HCT116 (cell line): ENCODE measurements at regions not wholly inside any gene's neighbourhood (a gene's known extent, or its start where the extent isn't known, plus 50 kb on each side); places are given as distances from the start of the nearest gene placed in this dataset.

Experiments
- ATAC-seq: fragments of 200-7000 bp; cut with Tn5 transposase; 2 replicates; pipeline ENCODE4 v1.9.1; 2020; ENCODE audit warnings: mild to moderate bottlenecking, moderate library complexity
- BruUV-seq: library from RNA; stranded (reverse); fragments of 400-500 nt; replicated peaks from 2 replicates; lab custom pipeline; 2021; lab: Mats Ljungman, UMichigan
- CTCF ChIA-PET: fragments of 300-600 bp; sonication (Branson Sonifier 250); formaldehyde crosslinking; loops from one replicate; lab custom pipeline; 2021; ENCODE audit warnings: antibody characterized with exemption; lab: Charles Lee
- POLR2A ChIA-PET: fragments of 300-600, 350-600 bp; sonication (Branson Sonifier 250); formaldehyde crosslinking; loops from one replicate; lab custom pipeline; 2021; ENCODE audit warnings: antibody characterized with exemption; lab: Charles Lee
- RAD21 ChIA-PET, 2 experiments: fragments of 300-600 bp; sonication (Branson Sonifier 250); formaldehyde crosslinking; loops; one replicate each; lab custom pipeline; 2023; ENCODE audit warnings: low total read pairs in 2 of 2; ENCODE audit not compliant: uncharacterized antibody in 2 of 2, unreplicated experiment in 2 of 2, low non-redundant PET in 1 of 2; lab: Charles Lee
- DNase-seq: peaks from one replicate; pipeline ENCODE4 v3.0.0-alpha.2; 2010; ENCODE audit warnings: low read depth, low spot score
- H2AFZ ChIP-seq: fragments of 200-600 bp; shearing (Covaris generic), sonication (generic); 2 replicates; pipeline ENCODE4 v1.6.1; 2017; ENCODE audit warnings: low read depth, mixed run types, mixed read lengths, antibody characterized with exemption, low read length; ENCODE audit not compliant: poor library complexity, severe bottlenecking
- H3K27ac ChIP-seq: 2 replicates; pipeline ENCODE4 v1.5.1; 2012; ENCODE audit warnings: low read depth, low read length
- H3K27me3 ChIP-seq: fragments of 200-600 bp; sonication (generic); 2 replicates; pipeline ENCODE4 v1.6.1; 2016; ENCODE audit warnings: mixed run types, low read length, mixed read lengths; ENCODE audit not compliant: insufficient read depth
- H3K36me3 ChIP-seq, 2 experiments: fragments of 200-500 bp in 1 of 2; fragments of 200-600 bp in 1 of 2; sonication (Bioruptor generic) in 1 of 2; sonication (generic) in 1 of 2; 2 replicates each; pipeline versions ENCODE4 v1.5.1 to v1.6.1; 2014 to 2016; ENCODE audit warnings: low read length in 2 of 2, inconsistent platforms in 1 of 2, mixed read lengths in 1 of 2, mixed run types in 1 of 2; ENCODE audit not compliant: insufficient read depth in 2 of 2, control insufficient read depth in 1 of 2
- H3K4me1 ChIP-seq, 2 experiments: fragments of 200-600 bp in 1 of 2; sonication (generic) in 1 of 2; 2 replicates each; pipeline versions ENCODE4 v1.5.1 to v1.6.1; 2012 to 2017; ENCODE audit warnings: low read length in 2 of 2, inconsistent platforms in 1 of 2, mild to moderate bottlenecking in 1 of 2, mixed read lengths in 1 of 2, mixed run types in 1 of 2, moderate library complexity in 1 of 2; ENCODE audit not compliant: insufficient read depth in 2 of 2, control insufficient read depth in 1 of 2
- H3K4me2 ChIP-seq: fragments of 200-600 bp; sonication (generic); 2 replicates; pipeline ENCODE4 v1.6.1; 2017; ENCODE audit warnings: mixed run types, low read length, mixed read lengths
- H3K4me3 ChIP-seq, 2 experiments: fragments of 200-600 bp in 1 of 2; sonication (generic) in 1 of 2; replicated peaks in 1 of 2; 2 replicates each; pipeline ENCODE4 v1.5.1; 2011 to 2016; ENCODE audit warnings: low read length in 2 of 2, control low read depth in 1 of 2, low read depth in 1 of 2, mild to moderate bottlenecking in 1 of 2, mixed read lengths in 1 of 2, mixed run types in 1 of 2
- H3K79me2 ChIP-seq: fragments of 200-600 bp; sonication (generic); 2 replicates; pipeline ENCODE4 v1.6.1; 2017; ENCODE audit warnings: mild to moderate bottlenecking, mixed run types, low read length, moderate library complexity, mixed read lengths; ENCODE audit not compliant: insufficient read depth
- H3K9ac ChIP-seq: fragments of 200-600 bp; sonication (generic); 2 replicates; pipeline ENCODE4 v1.6.1; 2016; ENCODE audit warnings: low read length, mixed read lengths
- H3K9me2 ChIP-seq: fragments of 200-600 bp; sonication (generic), shearing (Covaris generic); 2 replicates; pipeline ENCODE4 v1.6.1; 2017; ENCODE audit warnings: mixed run types, mild to moderate bottlenecking, moderate library complexity; ENCODE audit not compliant: insufficient read depth
- H3K9me3 ChIP-seq, 2 experiments: fragments of 200-500 bp in 1 of 2; fragments of 200-600 bp in 1 of 2; sonication (Bioruptor generic) in 1 of 2; sonication (generic) in 1 of 2; 2 replicates each; pipeline ENCODE4 v1.6.1; 2014 to 2017; ENCODE audit warnings: low read length in 2 of 2, mixed read lengths in 2 of 2, inconsistent platforms in 1 of 2, low read depth in 1 of 2, mild to moderate bottlenecking in 1 of 2, mixed run types in 1 of 2, moderate library complexity in 1 of 2; ENCODE audit not compliant: control insufficient read depth in 1 of 2, insufficient read depth in 1 of 2
- H4K20me1 ChIP-seq: fragments of 200-600 bp; sonication (generic), shearing (Covaris generic); 2 replicates; pipeline ENCODE4 v1.6.1; 2017; ENCODE audit warnings: mixed run types, mild to moderate bottlenecking, moderate library complexity; ENCODE audit not compliant: insufficient read depth
- ATF3 ChIP-seq: IDR thresholded peaks from 2 replicates; pipeline ENCODE4 v1.6.1; 2012
- CBX3 ChIP-seq: IDR thresholded peaks from 2 replicates; pipeline ENCODE4 v1.6.1; 2012; ENCODE audit warnings: low read depth
- ELF1 ChIP-seq: IDR thresholded peaks from 2 replicates; pipeline ENCODE4 v1.6.1; 2012; ENCODE audit warnings: low read depth, borderline replicate concordance
- EZH2 ChIP-seq: fragments of 200-600 bp; sonication (generic); IDR thresholded peaks from 2 replicates; pipeline ENCODE4 v1.6.1; 2017; ENCODE audit warnings: antibody characterized with exemption, mixed run types
- FOSL1 ChIP-seq: IDR thresholded peaks from 2 replicates; pipeline ENCODE4 v1.6.1; 2012; ENCODE audit warnings: low read depth
- POLR2A ChIP-seq: IDR thresholded peaks from 2 replicates; pipeline ENCODE4 v1.7.0; 2011; ENCODE audit warnings: borderline replicate concordance; ENCODE audit not compliant: insufficient read depth, insufficient read length; ENCODE audit errors: extremely low read depth
- POLR2AphosphoS5 ChIP-seq: IDR thresholded peaks from 2 replicates; pipeline ENCODE4 v1.6.1; 2011; ENCODE audit warnings: mild to moderate bottlenecking, low read depth, low read length, moderate library complexity
- SIN3A ChIP-seq: IDR thresholded peaks from 2 replicates; pipeline ENCODE4 v1.6.1; 2012; ENCODE audit warnings: low read depth
- SP1 ChIP-seq: IDR thresholded peaks from 2 replicates; pipeline ENCODE4 v1.6.1; 2012; ENCODE audit warnings: low read depth
- SRF ChIP-seq: IDR thresholded peaks from 2 replicates; pipeline ENCODE4 v1.6.1; 2012; ENCODE audit warnings: low read depth
- intact Hi-C: fragments of 100-400 bp; cut with micrococcal nuclease; formaldehyde crosslinking; loops from 2 replicates; pipeline ENCODE4 v1.10.0; 2022
- TF ChIP-seq, protein P1 (sequence below): IDR thresholded peaks from 2 replicates; pipeline ENCODE4 v1.6.1; 2012; ENCODE audit warnings: low read depth
- TF ChIP-seq, protein P2 (sequence below): IDR thresholded peaks from 2 replicates; pipeline ENCODE4 v1.6.1; 2012

GRCh38 chr3:44011680-44012079 lies 230.0 kb upstream of the TOPAZ1 start:
- Histone ChIP-seq H3K4me2 (no peak overlapping the region), H3K4me3 (no peak overlapping the region), H3K36me3 (no peaks in the 10 kb centered on the region), H3K79me2 (no peaks in the 10 kb centered on the region), H2AFZ (no peak overlapping the region), H3K4me1 (no peaks in the 10 kb centered on the region), H3K9me2 (no peaks in the 10 kb centered on the region), H4K20me1 (no peaks in the 10 kb centered on the region), H3K27me3 (no peaks in the 10 kb centered on the region), H3K27ac (no peak overlapping the region), H3K9ac (no peak overlapping the region), H3K9me3 (no peaks in the 10 kb centered on the region)
- no TSS peak for BruUV-seq
- DNase-seq = no peak
- CTCF ChIA-PET = no interaction called here
- no peak for TF ChIP-seq SP1
- TF ChIP-seq, protein P1, sequence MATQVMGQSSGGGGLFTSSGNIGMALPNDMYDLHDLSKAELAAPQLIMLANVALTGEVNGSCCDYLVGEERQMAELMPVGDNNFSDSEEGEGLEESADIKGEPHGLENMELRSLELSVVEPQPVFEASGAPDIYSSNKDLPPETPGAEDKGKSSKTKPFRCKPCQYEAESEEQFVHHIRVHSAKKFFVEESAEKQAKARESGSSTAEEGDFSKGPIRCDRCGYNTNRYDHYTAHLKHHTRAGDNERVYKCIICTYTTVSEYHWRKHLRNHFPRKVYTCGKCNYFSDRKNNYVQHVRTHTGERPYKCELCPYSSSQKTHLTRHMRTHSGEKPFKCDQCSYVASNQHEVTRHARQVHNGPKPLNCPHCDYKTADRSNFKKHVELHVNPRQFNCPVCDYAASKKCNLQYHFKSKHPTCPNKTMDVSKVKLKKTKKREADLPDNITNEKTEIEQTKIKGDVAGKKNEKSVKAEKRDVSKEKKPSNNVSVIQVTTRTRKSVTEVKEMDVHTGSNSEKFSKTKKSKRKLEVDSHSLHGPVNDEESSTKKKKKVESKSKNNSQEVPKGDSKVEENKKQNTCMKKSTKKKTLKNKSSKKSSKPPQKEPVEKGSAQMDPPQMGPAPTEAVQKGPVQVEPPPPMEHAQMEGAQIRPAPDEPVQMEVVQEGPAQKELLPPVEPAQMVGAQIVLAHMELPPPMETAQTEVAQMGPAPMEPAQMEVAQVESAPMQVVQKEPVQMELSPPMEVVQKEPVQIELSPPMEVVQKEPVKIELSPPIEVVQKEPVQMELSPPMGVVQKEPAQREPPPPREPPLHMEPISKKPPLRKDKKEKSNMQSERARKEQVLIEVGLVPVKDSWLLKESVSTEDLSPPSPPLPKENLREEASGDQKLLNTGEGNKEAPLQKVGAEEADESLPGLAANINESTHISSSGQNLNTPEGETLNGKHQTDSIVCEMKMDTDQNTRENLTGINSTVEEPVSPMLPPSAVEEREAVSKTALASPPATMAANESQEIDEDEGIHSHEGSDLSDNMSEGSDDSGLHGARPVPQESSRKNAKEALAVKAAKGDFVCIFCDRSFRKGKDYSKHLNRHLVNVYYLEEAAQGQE = no peak
- TF ChIP-seq POLR2AphosphoS5 = no peak
- RAD21 ChIA-PET = no interaction called here
- POLR2A ChIA-PET = no interaction called here
- ATAC-seq = no peak
- intact Hi-C loops = no loop called here

DNA sequence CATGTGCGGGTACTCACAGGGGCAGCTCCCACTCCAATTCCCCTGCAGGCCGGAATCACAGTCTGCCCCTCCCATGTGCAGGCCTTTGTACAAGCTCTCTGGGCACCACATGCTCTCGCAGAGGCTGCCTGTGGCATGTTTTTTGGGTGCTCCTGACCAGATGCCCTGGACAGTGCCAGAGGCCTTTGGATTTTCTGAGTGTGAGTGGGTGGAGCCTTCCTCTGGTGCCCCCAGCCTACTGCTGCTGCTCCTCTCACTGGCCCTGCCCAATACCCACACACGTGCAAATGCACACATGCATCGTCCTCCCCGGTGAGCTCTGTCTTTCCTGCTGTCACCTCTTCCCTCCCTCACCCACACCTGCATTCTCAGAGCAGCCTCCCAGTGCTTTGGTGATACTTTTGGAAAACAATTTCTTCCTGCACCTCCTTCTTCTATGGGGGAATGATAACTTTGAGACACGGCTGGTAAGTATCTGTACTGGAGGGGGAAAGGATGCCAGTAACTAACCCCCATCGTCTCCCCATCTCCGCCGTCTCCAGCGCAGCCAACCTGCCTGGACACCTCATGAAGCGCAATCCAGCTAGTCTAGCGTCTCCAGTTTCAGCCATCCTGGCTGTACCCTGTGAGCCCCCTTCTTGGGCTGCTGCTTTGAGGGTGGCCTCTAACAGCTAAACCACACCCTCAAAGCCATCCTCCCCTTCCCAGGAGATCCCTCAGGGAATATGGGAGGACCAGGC lies 229.4 kb upstream of the TOPAZ1 start:
- POLR2A ChIA-PET = no interaction called here
- intact Hi-C loops = no loop called here
- Histone ChIP-seq H3K9me2 (no peaks in the 10 kb centered on the region), H3K27me3 (no peaks in the 10 kb centered on the region), H3K79me2 (no peaks in the 10 kb centered on the region), H4K20me1 (no peaks in the 10 kb centered on the region), H3K9me3 (no peaks in the 10 kb centered on the region), H3K36me3 (no peaks in the 10 kb centered on the region), H3K27ac (no peak overlapping the region), H2AFZ (no peak overlapping the region), H3K4me1 (no peaks in the 10 kb centered on the region), H3K9ac (no peak overlapping the region), H3K4me2 (no peak overlapping the region), H3K4me3 (no peak overlapping the region)
- no peak for ATAC-seq
- CTCF ChIA-PET = no interaction called here
- BruUV-seq = no TSS peak
- no peak for TF ChIP-seq EZH2
- TF ChIP-seq SRF = no peak
- TF ChIP-seq, protein P2, sequence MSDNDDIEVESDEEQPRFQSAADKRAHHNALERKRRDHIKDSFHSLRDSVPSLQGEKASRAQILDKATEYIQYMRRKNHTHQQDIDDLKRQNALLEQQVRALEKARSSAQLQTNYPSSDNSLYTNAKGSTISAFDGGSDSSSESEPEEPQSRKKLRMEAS = no peak
- TF ChIP-seq ELF1 = no peak
- TF ChIP-seq, protein P1 = no peak
- TF ChIP-seq POLR2A = no peak
- no peak for TF ChIP-seq ATF3
- no peak for TF ChIP-seq FOSL1
- no peak for TF ChIP-seq SIN3A
- no peak for TF ChIP-seq SP1
- no peak for TF ChIP-seq CBX3
- RAD21 ChIA-PET = no interaction called here
- DNase-seq = no peak
